Esophagus squamous epithelium (tissue), 5 donors: ENCODE measurements at regions not wholly inside any gene's neighbourhood (a gene's known extent, or its start where the extent isn't known, plus 50 kb on each side); places are given as distances from the start of the nearest gene placed in this dataset.

Experiments used
- DNase-seq: peaks from one replicate; lab custom pipeline; 2025; lab: John Stamatoyannopoulos, UW
- H3K27ac ChIP-seq, 4 donors: fragments of 200-600 bp; sonication (generic); one replicate each; pipeline ENCODE4 v1.5.1; 2016 to 2019; ENCODE audit warnings: mild to moderate bottlenecking in 1 of 4
- H3K27me3 ChIP-seq, 4 donors: fragments of 200-600 bp; sonication (generic); 1 replicate in 3 of 4; 2 replicates in 1 of 4; pipeline versions ENCODE4 v1.5.1 to v1.6.0; 2017 to 2021; ENCODE audit warnings: antibody characterized with exemption in 1 of 4
- H3K36me3 ChIP-seq, 3 donors: fragments of 200-600 bp; sonication (generic); one replicate each; pipeline ENCODE4 v1.5.1; 2016 to 2019
- H3K4me1 ChIP-seq, 3 donors: fragments of 200-600 bp; sonication (generic); one replicate each; pipeline ENCODE4 v1.5.1; 2017 to 2019
- H3K4me3 ChIP-seq, 4 donors: fragments of 200-600 bp; sonication (generic); 1 replicate in 3 of 4; 2 replicates in 1 of 4; pipeline ENCODE4 v1.5.1; 2016 to 2019; ENCODE audit warnings: mild to moderate bottlenecking in 2 of 4, moderate library complexity in 1 of 4
- H3K9me3 ChIP-seq, 3 donors: fragments of 200-600 bp; sonication (generic); one replicate each; pipeline ENCODE4 v1.5.1; 2016 to 2019
- CTCF ChIP-seq, 6 experiments: fragments of 450-650 bp in 4 of 6; fragments of 200-600 bp in 2 of 6; sonication (generic) in 2 of 6; IDR thresholded peaks; one replicate each; pipeline ENCODE4 v1.5.1; 2016 to 2019; ENCODE audit warnings: antibody characterized with exemption in 6 of 6, mild to moderate bottlenecking in 4 of 6, moderate library complexity in 4 of 6
- POLR2A ChIP-seq, 4 donors: fragments of 450-650 bp; IDR thresholded peaks; one replicate each; pipeline ENCODE4 v1.6.1; 2017; ENCODE audit warnings: antibody characterized with exemption in 4 of 4, mild to moderate bottlenecking in 4 of 4, moderate library complexity in 3 of 4
- WGBS, 2 donors: methylation state at CpG; one replicate each; pipeline ENCODE4 v1.1.5; 2018; 5-methylcytosine and 5-hydroxymethylcytosine counted together
- intact Hi-C: fragments of 100-400 bp; cut with DNase I; formaldehyde crosslinking; loops from one replicate; pipeline ENCODE4 v1.15.0; 2022
- donor health status: DM: yes; HTN: yes; CAD: no.

DNA sequence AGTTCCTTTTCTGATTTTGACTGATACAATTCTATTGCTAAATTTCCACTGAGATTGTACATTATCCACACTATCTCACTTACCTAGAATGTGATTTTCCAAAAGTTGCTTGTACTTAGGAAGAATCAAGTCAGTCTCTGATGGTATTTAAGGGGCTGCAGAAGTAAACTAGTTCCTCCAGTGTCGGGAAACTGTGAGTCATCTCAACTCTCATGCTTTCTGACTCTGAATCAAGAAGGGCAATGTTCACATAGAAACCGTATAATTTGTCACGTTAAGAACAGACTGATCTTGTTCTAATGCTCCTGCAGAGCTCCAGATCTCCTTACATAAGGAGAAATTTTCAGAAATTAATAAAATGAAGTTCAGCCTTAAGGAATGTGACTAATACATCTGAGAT lies 369.3 kb downstream of the KLF5 start:
- Histone ChIP-seq H3K4me3 (no peak overlapping the region), H3K27ac (peak overlapping the region in 3 of 4 donors; percentile 78 to 84 (median 80)), H3K27me3 (no peaks in the 10 kb centered on the region), H3K4me1 (peaks cover 0 to 53% (median 7%) of the 10 kb centered on the region in 3 donors), H3K9me3 (no peaks in the 10 kb centered on the region), H3K36me3 (no peaks in the 10 kb centered on the region)
- 16 to 20% methylated on average over 3 of the region's 3 CpGs for WGBS, 2 donors
- DNase-seq: no peak
- intact Hi-C loops: no loop called here
- no peak for TF ChIP-seq POLR2A (IDR thresholded peaks at IDR 0.05)
- TF ChIP-seq CTCF (IDR thresholded peaks at IDR 0.05): no peak

DNA sequence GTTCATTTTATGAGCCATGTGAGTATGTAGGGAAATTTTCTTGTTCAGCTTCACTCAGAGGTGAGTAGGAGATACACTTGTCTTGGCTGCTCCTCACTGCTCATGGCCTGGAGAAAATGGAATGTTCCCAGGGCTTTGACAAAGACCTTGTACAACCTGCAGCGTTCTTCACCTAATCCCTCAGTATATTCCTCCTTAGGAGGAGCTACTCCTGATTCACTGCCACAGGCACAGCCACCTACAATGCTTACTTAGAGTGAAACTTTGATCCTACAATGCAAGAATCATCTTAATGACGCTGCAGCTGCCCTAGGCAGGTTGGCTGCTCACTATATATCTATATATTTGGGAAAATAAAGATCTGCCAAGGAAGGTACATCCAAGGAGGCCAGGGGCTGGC lies 364.2 kb downstream of the KLF5 start:
- Histone ChIP-seq H3K27ac (peak overlapping the region; percentile 68 to 83 (median 80)), H3K36me3 (no peaks in the 10 kb centered on the region), H3K4me3 (no peak overlapping the region), H3K27me3 (no peaks in the 10 kb centered on the region), H3K4me1 (peaks cover 0 to 67% (median 10%) of the 10 kb centered on the region in 3 donors), H3K9me3 (no peaks in the 10 kb centered on the region)
- TF ChIP-seq CTCF (IDR thresholded peaks at IDR 0.05) (no peak), POLR2A (IDR thresholded peaks at IDR 0.05) (no peak)
- intact Hi-C loops: no loop called here
- no peak for DNase-seq
- WGBS, 2 donors: 35 to 42% methylated on average over 2 of the region's 2 CpGs

DNA sequence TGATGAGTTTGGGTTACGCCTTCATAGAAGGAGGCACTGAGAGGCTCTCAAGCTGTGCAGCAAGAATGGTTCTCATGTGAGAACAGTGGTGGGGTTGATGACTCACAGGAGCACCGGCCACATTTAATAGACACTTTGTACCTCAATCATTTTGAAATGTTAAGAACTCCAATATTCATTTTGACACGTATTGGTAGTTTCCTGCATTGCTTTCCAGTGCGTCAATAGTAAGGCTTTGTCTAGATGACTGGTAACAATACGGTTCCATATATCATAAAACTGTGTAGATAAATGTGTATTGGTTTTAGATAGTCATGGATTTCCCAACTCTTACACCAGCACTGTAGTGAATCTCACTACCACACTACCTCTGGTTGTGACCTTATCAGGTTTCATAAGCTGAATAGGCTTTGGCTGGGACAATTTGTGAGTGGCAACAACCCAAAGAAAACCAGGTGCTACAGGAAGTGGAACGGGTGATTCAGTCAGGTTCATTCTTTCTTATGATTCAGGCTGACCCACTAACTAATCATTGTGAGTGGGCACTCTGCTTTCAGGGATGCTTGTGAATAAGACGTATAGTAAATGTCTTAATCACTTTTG lies 362.6 kb downstream of the KLF5 start:
- intact Hi-C loops: no loop called here
- H3K27ac ChIP-seq: peak overlapping the region; percentile 56 to 83 (median 80)
- H3K4me3 ChIP-seq: no peak overlapping the region
- H3K4me1 ChIP-seq: peaks cover 0 to 53% (median 10%) of the 10 kb centered on the region in 3 donors
- H3K9me3 ChIP-seq: no peaks in the 10 kb centered on the region
- no peaks in the 10 kb centered on the region for H3K36me3 ChIP-seq
- no peak for TF ChIP-seq POLR2A (IDR thresholded peaks at IDR 0.05)
- 26 to 46% methylated on average over 7 of the region's 7 CpGs for WGBS, 2 donors
- H3K27me3 ChIP-seq: no peaks in the 10 kb centered on the region
- DNase-seq: no peak

DNA sequence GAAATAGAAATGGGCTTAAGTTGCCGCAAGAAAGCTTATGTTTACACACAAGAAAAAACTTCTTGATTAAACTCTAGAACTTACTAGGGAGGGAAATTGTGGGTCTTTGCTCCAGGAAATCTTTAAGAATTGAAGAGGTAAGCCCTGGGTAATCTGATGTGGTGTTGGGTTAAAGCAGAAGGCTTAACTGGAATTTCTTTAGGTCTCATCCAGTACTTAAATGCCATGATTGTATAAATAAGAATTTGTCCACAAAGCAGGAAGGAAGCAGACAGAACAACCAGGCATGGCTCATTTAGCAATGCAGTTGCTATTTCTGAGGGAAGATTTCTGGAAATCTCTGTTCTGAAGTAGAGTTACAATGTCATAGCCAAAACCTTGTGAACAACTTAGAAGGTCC lies 360.4 kb downstream of the KLF5 start:
- TF ChIP-seq POLR2A (IDR thresholded peaks at IDR 0.05): no peak
- no peak for TF ChIP-seq CTCF (IDR thresholded peaks at IDR 0.05)
- H3K4me1 ChIP-seq: peaks cover 0 to 62% (median 10%) of the 10 kb centered on the region in 3 donors
- 44 to 65% methylated on average over 1 of the region's 1 CpG for WGBS, 2 donors
- no peaks in the 10 kb centered on the region for H3K36me3 ChIP-seq
- intact Hi-C loops: no loop called here
- no peak for DNase-seq
- no peaks in the 10 kb centered on the region for H3K9me3 ChIP-seq
- H3K27me3 ChIP-seq: no peaks in the 10 kb centered on the region
- no peak overlapping the region for H3K4me3 ChIP-seq
- H3K27ac ChIP-seq: peak overlapping the region in 3 of 4 donors; percentile 53 to 81 (median 67)

DNA sequence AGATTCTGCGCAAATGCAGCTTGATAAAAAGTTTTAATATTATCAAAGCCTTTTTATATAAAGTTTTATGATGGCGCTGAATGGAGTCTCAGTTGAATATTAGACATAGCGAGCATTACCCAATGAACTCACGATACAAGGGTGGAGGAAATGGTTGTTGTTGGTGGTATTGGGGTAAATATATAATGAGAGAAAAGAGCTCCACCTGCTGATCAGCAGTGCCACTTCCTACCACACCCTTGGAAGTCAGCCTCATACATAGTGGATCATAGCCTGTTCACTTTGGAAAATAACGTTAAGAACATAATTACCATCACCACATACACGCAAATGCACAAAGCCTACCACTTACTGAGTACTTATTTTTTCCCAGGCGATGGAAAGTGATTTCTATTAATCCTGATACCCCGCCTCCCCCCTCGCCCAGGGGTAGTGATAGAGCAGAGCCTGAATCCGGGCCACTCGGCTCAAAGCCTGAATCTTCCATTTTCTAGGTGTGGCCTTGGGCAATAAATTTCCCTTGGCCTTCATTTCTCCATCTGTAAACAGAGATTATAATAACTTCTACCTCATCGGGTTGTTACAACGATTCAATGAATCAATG lies 358.3 kb downstream of the KLF5 start:
- Histone ChIP-seq H3K4me3 (no peak overlapping the region), H3K27ac (no peak overlapping the region), H3K9me3 (no peaks in the 10 kb centered on the region), H3K27me3 (no peaks in the 10 kb centered on the region), H3K4me1 (peaks cover 0 to 45% (median 0%) of the 10 kb centered on the region in 3 donors), H3K36me3 (no peaks in the 10 kb centered on the region)
- 85 to 92% methylated on average over 12 to 13 of the region's 13 CpGs for WGBS, 2 donors
- DNase-seq: no peak
- TF ChIP-seq CTCF (IDR thresholded peaks at IDR 0.05): peak in 1 of 6 experiments; percentile 46
- TF ChIP-seq POLR2A (IDR thresholded peaks at IDR 0.05): no peak
- intact Hi-C loops: no loop called here
